OCI-LY7 (cell line): ENCODE measurements at regions not wholly inside any gene's neighbourhood (a gene's known extent, or its start where the extent isn't known, plus 50 kb on each side); places are given as distances from the start of the nearest gene placed in this dataset.

Source experiments
- BruUV-seq: library from RNA; stranded (reverse); fragments of 400-500 nt; replicated peaks from 2 replicates; lab custom pipeline; 2021; lab: Mats Ljungman, UMichigan
- CTCF ChIA-PET: fragments of 300-600 bp; sonication (Branson Sonifier 250); formaldehyde crosslinking; loops from one replicate; lab custom pipeline; 2022; ENCODE audit warnings: antibody characterized with exemption; ENCODE audit not compliant: unreplicated experiment; lab: Charles Lee
- POLR2A ChIA-PET: fragments of 300-600 bp; sonication (Branson Sonifier 250); formaldehyde crosslinking; loops from one replicate; lab custom pipeline; 2022; ENCODE audit warnings: antibody characterized with exemption; lab: Charles Lee
- DNase-seq: peaks from one replicate; pipeline ENCODE4 v3.0.0-alpha.2; 2015; ENCODE audit warnings: low spot score
- H2AFZ ChIP-seq: fragments of 200-600 bp; sonication (generic), shearing (Covaris generic); 2 replicates; pipeline ENCODE4 v1.6.1; 2014; ENCODE audit warnings: mild to moderate bottlenecking, antibody characterized with exemption, low read length, moderate library complexity
- H3K27ac ChIP-seq: fragments of 200-600 bp; sonication (generic); 2 replicates; pipeline ENCODE4 v1.5.1; 2014; ENCODE audit warnings: mixed run types, low read depth, mild to moderate bottlenecking, moderate library complexity, low read length, inconsistent platforms; ENCODE audit not compliant: poor library complexity, severe bottlenecking
- H3K36me3 ChIP-seq: fragments of 200-600 bp; sonication (generic); 2 replicates; pipeline ENCODE4 v1.6.1; 2014; ENCODE audit warnings: mild to moderate bottlenecking, antibody characterized with exemption, low read length, moderate library complexity, mixed read lengths; ENCODE audit not compliant: insufficient read depth
- H3K4me1 ChIP-seq: fragments of 200-600 bp; sonication (generic); 2 replicates; pipeline ENCODE4 v1.5.1; 2014; ENCODE audit warnings: mild to moderate bottlenecking, low read length; ENCODE audit not compliant: insufficient read depth, poor library complexity, severe bottlenecking
- H3K4me2 ChIP-seq: fragments of 200-600 bp; sonication (generic); 2 replicates; pipeline ENCODE4 v1.6.1; 2014; ENCODE audit warnings: mild to moderate bottlenecking, low read length
- H3K4me3 ChIP-seq: fragments of 200-600 bp; sonication (generic); 2 replicates; pipeline ENCODE4 v1.5.1; 2014; ENCODE audit warnings: mild to moderate bottlenecking, low read depth, low read length; ENCODE audit not compliant: poor library complexity, severe bottlenecking
- H3K79me2 ChIP-seq: fragments of 200-600 bp; sonication (generic); 2 replicates; pipeline ENCODE4 v1.6.1; 2016; ENCODE audit warnings: low read depth, mild to moderate bottlenecking, low read length, moderate library complexity, mixed read lengths; ENCODE audit not compliant: insufficient read depth
- H3K9me2 ChIP-seq: fragments of 200-600 bp; sonication (generic); 2 replicates; pipeline ENCODE4 v1.6.1; 2016; ENCODE audit warnings: mild to moderate bottlenecking, low read length, mixed read lengths; ENCODE audit not compliant: insufficient read depth
- H3K9me3 ChIP-seq: fragments of 200-600 bp; sonication (generic); 2 replicates; pipeline ENCODE4 v1.6.1; 2014; ENCODE audit warnings: mild to moderate bottlenecking, mixed run types, low read length, mixed read lengths
- H4K20me1 ChIP-seq: fragments of 200-600 bp; sonication (generic); 2 replicates; pipeline ENCODE4 v1.6.1; 2014; ENCODE audit warnings: mild to moderate bottlenecking, antibody characterized with exemption, low read length, moderate library complexity, mixed read lengths; ENCODE audit not compliant: insufficient read depth
- EZH2phosphoT487 ChIP-seq: fragments of 200-600 bp; sonication (generic); IDR thresholded peaks from 2 replicates; pipeline ENCODE4 v1.6.1; 2018; ENCODE audit warnings: low read depth, borderline replicate concordance, mild to moderate bottlenecking, mixed run types, antibody characterized with exemption, low read length, moderate library complexity, mixed read lengths
- intact Hi-C: fragments of 100-400 bp; cut with micrococcal nuclease; formaldehyde crosslinking; loops from one replicate; pipeline ENCODE4 v1.10.0; 2022; ENCODE audit not compliant: unreplicated experiment
- TF ChIP-seq, protein P1 (sequence below): fragments of 200-600 bp; sonication (generic); conservative IDR thresholded peaks from 2 replicates; pipeline ENCODE4 v1.5.1; 2014; ENCODE audit warnings: mild to moderate bottlenecking, antibody characterized with exemption, low read length, moderate library complexity, mixed read lengths

GRCh38 chr6:76839505-76839904 lies 623.8 kb downstream of the HTR1B start:
- POLR2A ChIA-PET = no interaction called here

DNA sequence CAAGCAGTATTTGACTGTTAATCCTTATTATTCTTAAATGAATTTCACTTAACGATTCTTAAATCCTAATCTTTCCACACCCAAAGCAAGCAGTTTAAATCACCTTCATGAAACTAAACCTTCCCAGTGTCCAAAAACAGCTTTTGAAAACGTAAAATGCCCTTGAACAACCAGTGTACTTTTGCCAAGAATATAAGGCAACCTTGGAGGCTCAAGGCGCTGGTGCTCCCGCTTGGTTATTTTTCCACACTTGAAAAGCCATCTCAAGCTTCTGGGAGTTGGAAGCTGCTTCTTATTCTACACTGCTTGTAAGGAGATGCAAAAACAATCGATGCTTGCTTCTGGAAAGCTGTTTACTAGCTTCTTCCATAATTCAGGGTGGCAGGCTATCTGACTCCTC lies 625.7 kb downstream of the HTR1B start:
- intact Hi-C loops = no loop called here
- BruUV-seq = no TSS peak
- no peak for DNase-seq

More at GRCh38 chr6:76839505-76839904, 623.8 kb downstream of the HTR1B start:
- Histone ChIP-seq H3K79me2 (no peaks in the 10 kb centered on the region), H3K27ac (no peak overlapping the region), H3K4me1 (no peaks in the 10 kb centered on the region), H2AFZ (no peak overlapping the region), H3K4me2 (no peak overlapping the region), H3K36me3 (no peaks in the 10 kb centered on the region), H3K9me3 (no peaks in the 10 kb centered on the region), H3K9me2 (no peaks in the 10 kb centered on the region), H4K20me1 (no peaks in the 10 kb centered on the region), H3K4me3 (no peak overlapping the region)
- TF ChIP-seq, protein P1, sequence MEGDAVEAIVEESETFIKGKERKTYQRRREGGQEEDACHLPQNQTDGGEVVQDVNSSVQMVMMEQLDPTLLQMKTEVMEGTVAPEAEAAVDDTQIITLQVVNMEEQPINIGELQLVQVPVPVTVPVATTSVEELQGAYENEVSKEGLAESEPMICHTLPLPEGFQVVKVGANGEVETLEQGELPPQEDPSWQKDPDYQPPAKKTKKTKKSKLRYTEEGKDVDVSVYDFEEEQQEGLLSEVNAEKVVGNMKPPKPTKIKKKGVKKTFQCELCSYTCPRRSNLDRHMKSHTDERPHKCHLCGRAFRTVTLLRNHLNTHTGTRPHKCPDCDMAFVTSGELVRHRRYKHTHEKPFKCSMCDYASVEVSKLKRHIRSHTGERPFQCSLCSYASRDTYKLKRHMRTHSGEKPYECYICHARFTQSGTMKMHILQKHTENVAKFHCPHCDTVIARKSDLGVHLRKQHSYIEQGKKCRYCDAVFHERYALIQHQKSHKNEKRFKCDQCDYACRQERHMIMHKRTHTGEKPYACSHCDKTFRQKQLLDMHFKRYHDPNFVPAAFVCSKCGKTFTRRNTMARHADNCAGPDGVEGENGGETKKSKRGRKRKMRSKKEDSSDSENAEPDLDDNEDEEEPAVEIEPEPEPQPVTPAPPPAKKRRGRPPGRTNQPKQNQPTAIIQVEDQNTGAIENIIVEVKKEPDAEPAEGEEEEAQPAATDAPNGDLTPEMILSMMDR = no peak
- no peak for TF ChIP-seq EZH2phosphoT487
- CTCF ChIA-PET = no interaction called here
- no peak for DNase-seq
- intact Hi-C loops = no loop called here
- no TSS peak for BruUV-seq

DNA sequence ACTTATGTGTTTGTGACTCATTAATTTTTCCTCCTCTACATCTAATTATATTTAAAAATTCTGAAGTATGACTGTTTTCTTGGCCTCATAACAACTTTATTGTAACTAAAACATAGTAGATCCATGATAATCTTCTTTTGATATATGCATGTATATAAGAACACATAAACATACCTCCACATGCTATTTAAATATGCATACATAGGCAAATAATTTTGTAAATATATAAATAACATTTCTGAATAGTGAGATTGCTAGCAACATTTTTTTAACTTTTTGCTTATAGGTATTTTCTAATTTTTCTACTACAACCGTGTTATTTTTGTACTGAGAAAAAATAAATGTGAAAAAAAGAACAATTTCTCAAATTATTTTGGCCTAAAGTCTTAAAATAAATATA lies 627.6 kb downstream of the HTR1B start:
- Histone ChIP-seq H3K27ac (no peak overlapping the region), H3K79me2 (no peaks in the 10 kb centered on the region), H4K20me1 (no peaks in the 10 kb centered on the region), H3K4me3 (no peak overlapping the region), H3K9me3 (no peaks in the 10 kb centered on the region), H3K36me3 (no peaks in the 10 kb centered on the region), H3K4me1 (no peaks in the 10 kb centered on the region), H3K4me2 (no peak overlapping the region), H2AFZ (no peak overlapping the region), H3K9me2 (no peaks in the 10 kb centered on the region)
- intact Hi-C loops = no loop called here
- BruUV-seq = no TSS peak
- no peak for DNase-seq
- ChIA-PET CTCF (no interaction called here), POLR2A (no interaction called here)
- TF ChIP-seq, protein P1 = no peak
- no peak for TF ChIP-seq EZH2phosphoT487

More for the DNA sequence above, 625.7 kb downstream of the HTR1B start:
- Histone ChIP-seq H3K4me3 (no peak overlapping the region), H2AFZ (no peak overlapping the region), H3K9me3 (no peaks in the 10 kb centered on the region), H3K4me1 (no peaks in the 10 kb centered on the region), H3K36me3 (no peaks in the 10 kb centered on the region), H3K9me2 (no peaks in the 10 kb centered on the region), H3K4me2 (no peak overlapping the region), H3K27ac (no peak overlapping the region), H3K79me2 (no peaks in the 10 kb centered on the region), H4K20me1 (no peaks in the 10 kb centered on the region)
- no peak for TF ChIP-seq EZH2phosphoT487
- TF ChIP-seq, protein P1 = no peak
- ChIA-PET POLR2A (no interaction called here), CTCF (no interaction called here)
